K562 (cell line): ENCODE measurements at regions not wholly inside any gene's neighbourhood (a gene's known extent, or its start where the extent isn't known, plus 50 kb on each side); places are given as distances from the start of the nearest gene placed in this dataset.
A peak's percentile ranks its signal among the peaks of the same experiment; 100 is the strongest.

ENCODE experiments used
- CREB1 ChIP-seq, 2 experiments: sonication (generic) in 1 of 2; formaldehyde crosslinking in 1 of 2; IDR thresholded peaks; 2 replicates each; pipeline versions ENCODE4 v1.6.1 to v1.8.0; 2012 to 2022; ENCODE audit warnings: inconsistent platforms in 1 of 2, mild to moderate bottlenecking in 1 of 2, missing genetic modification reagents in 1 of 2, moderate library complexity in 1 of 2
- MGA ChIP-seq: fragments of 450-650 bp; IDR thresholded peaks from 2 replicates; pipeline ENCODE4 v1.6.1; 2016; ENCODE audit warnings: mild to moderate bottlenecking, moderate library complexity
- NFATC3 ChIP-seq: fragments of 450-650 bp; IDR thresholded peaks from 2 replicates; pipeline ENCODE4 v1.6.1; 2017; ENCODE audit warnings: mild to moderate bottlenecking
- PHF8 ChIP-seq: fragments of 200-600 bp; sonication (generic); IDR thresholded peaks from 2 replicates; pipeline ENCODE4 v1.6.1; 2012; ENCODE audit warnings: mixed run types, mild to moderate bottlenecking, inconsistent platforms, low read length, moderate library complexity, borderline replicate concordance
- PRPF4 ChIP-seq: fragments of 200-400 bp; formaldehyde crosslinking; IDR thresholded peaks from one replicate; pipeline ENCODE4 v1.6.1; 2017; ENCODE audit warnings: low read length, low read depth, mild to moderate bottlenecking; ENCODE audit not compliant: insufficient read depth, poor library complexity, severe bottlenecking
- RBBP5 ChIP-seq: fragments of 200-600 bp; sonication (generic); IDR thresholded peaks from 2 replicates; pipeline ENCODE4 v1.6.1; 2012; ENCODE audit warnings: borderline replicate concordance, mild to moderate bottlenecking, low read length, control low read depth, inconsistent platforms; ENCODE audit not compliant: insufficient read depth, poor library complexity, severe bottlenecking
- ZMIZ1 ChIP-seq, 2 experiments: fragments of 150-350 bp in 1 of 2; IDR thresholded peaks; 2 replicates each; pipeline ENCODE4 v1.6.1; 2012 to 2016; ENCODE audit warnings: low read depth in 2 of 2, low read length in 2 of 2, mild to moderate bottlenecking in 1 of 2, moderate library complexity in 1 of 2
- ZNF696 ChIP-seq: fragments of 250-450 bp; sonication (Bioruptor Pico); conservative IDR thresholded peaks from 2 replicates; pipeline ENCODE4 v1.4.0; 2020; ENCODE audit warnings: mild to moderate bottlenecking, moderate library complexity
- TF ChIP-seq, protein P1 (sequence below): IDR thresholded peaks from 2 replicates; pipeline ENCODE4 v1.6.1; 2012; ENCODE audit warnings: low read depth, low read length, improper control_type of control experiment, borderline replicate concordance

- TF ChIP-seq ZMIZ1 (IDR thresholded peaks at IDR 0.05; ENCODE audit: low read depth in 2 of 2, low read length in 2 of 2) (no peak), ZNF696 (CRISPR knock-in tag) (no peak), MGA (peak; percentile 51), CREB1 (IDR thresholded peaks at IDR 0.05) (no peak), CREB1 (CRISPR knock-in tag; IDR thresholded peaks at IDR 0.05) (no peak), PHF8 (peak; percentile 43; the same call in 1 of the 2 replicates), PRPF4 (no peak), NFATC3 (no peak), RBBP5 (peak; percentile 45)
- TF ChIP-seq, protein P1, sequence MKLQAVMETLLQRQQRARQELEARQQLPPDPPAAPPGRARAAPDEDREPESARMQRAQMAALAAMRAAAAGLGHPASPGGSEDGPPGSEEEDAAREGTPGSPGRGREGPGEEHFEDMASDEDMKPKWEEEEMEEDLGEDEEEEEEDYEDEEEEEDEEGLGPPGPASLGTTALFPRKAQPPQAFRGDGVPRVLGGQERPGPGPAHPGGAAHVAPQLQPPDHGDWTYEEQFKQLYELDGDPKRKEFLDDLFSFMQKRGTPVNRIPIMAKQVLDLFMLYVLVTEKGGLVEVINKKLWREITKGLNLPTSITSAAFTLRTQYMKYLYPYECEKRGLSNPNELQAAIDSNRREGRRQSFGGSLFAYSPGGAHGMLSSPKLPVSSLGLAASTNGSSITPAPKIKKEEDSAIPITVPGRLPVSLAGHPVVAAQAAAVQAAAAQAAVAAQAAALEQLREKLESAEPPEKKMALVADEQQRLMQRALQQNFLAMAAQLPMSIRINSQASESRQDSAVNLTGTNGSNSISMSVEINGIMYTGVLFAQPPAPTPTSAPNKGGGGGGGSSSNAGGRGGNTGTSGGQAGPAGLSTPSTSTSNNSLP = no peak
Measured at GRCh38 chr6:27096834-27097511, 150.5 kb upstream of the PRSS16 start (continued).
